ENCODE measurements at regions not wholly inside any gene's neighbourhood (a gene's known extent, or its start where the extent isn't known, plus 50 kb on each side); places are given as distances from the start of the nearest gene placed in this dataset.

DNA sequence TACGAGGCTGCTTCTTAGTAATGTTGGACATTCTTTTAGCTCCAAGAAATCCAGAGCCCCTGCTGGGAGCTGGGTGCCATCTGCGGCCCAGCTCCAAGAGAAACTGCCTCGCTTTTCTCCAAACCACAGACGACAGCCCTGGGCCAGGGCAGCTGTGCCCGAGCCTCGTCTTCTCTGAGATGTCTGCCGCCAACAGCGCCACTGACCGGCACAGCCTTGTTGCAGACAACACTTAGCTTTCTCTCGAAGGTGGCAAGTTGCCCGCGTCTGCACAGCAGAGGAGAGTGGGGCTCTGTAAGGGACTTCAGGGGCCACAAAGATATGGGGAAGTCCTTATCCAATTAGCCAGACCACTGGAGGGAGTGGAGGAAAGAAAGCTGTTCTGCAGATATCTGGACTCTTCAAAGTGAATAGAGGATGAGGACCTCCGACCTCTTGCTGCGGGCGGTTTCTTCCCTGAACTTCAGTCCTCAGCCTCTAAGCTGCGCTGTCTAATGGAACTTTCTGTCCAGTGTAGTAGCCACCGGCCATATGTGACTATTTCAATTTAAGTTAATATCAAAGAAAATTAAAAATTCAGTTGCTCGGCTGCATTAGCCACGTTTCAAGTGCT, 63.9 kb upstream of the DISP3 start:
- DNase-seq (ENCODE audit: low spot score) = no peak

GRCh38 chr1:11417162-11417561, 61.8 kb upstream of the DISP3 start:
- no peak for DNase-seq (ENCODE audit: low spot score)

DNA sequence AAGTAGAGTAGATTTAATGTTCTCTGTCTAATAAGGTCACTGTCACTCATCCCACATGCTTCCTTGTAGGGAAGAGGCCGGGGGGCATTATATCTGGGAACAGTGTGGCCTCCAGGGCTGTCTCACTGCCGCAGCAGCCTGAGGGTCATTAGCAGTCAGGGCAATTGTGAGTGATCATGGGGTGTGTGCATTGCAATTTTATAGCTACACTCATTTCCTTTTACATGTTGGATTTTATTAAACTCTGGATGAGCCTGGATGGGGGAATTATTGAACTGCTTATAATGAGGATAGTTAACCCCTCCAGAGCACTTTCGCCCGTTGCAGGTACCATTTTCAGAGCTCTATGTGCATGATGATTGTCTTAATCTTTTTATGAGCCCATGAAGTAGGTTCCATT, 60.9 kb upstream of the DISP3 start:
- no peak for DNase-seq (ENCODE audit: low spot score)

- no peak for DNase-seq (ENCODE audit: low spot score)
Observed at GRCh38 chr1:11421443-11421842, 57.5 kb upstream of the DISP3 start.

- peak; percentile 44 for DNase-seq (ENCODE audit: low spot score)
Observed at GRCh38 chr1:11422686-11423085, 56.3 kb upstream of the DISP3 start.

DNA sequence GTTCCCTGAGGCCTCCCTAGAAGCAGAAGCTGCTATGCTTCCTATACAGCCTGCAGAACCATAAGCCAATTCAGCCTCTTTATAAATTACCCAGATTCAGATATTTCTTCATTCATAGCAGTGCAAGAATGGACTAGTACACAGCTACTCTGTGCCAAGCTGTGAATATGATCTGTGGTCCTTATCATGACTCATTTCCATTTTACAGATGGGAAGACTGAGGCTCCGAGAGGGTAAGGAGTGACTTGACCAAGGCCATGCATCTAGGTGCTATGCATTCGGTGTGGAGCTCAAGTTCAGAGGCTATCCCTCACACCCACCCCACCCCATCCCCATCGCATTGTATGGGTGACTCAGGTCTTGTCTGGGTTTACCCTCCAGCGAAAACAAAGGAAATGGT, 52.3 kb upstream of the DISP3 start:
- DNase-seq (ENCODE audit: low spot score) = no peak

GRCh38 chr1:11428789-11429188, 50.2 kb upstream of the DISP3 start:
- no peak for DNase-seq (ENCODE audit: low spot score)

All from cerebellar cortex (tissue), 1 donor.